ENCODE measurements at regions not wholly inside any gene's neighbourhood (a gene's known extent, or its start where the extent isn't known, plus 50 kb on each side); places are given as distances from the start of the nearest gene placed in this dataset.

DNA sequence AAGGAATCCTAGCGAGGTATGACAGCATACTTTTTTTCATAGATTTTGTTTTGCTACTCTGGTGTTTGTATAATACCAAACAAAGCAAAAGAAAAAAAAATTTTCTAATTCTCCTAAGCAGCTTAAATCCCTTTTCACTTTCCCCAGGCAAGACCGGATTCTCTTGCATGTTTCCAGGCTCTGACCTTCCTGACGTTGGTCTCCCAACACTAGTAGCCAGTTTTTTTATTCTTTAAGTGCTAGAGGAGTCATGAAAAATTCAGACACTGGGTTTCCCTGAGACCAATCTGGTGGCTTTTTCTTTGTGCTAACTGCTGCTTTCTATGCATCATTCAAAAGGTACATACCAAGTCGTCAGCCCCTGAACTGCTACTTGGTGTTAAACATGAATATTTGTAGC lies 111.4 kb downstream of the ZNF326 start:
- H3K79me1 ChIP-seq (ENCODE audit: insufficient read depth, low read depth, low read length, poor library complexity, severe bottlenecking): no peaks in the 10 kb centered on the region
- H3K4me3 Mint-ChIP-seq: no peak overlapping the region
- H3K9me3 ChIP-seq (ENCODE audit: control insufficient read depth, low read depth, low read length): no peaks in the 10 kb centered on the region
- no CpG with 5 or more reads among the region's 4 CpGs for WGBS (ENCODE audit: extremely low coverage, insufficient read length, low lambda C conversion rate)
- H3K23ac ChIP-seq (ENCODE audit: insufficient read length, low read depth, low read length): no peak overlapping the region
- H4K91ac ChIP-seq (ENCODE audit: insufficient read length, low read depth, low read length): no peak overlapping the region
- no peaks in the 10 kb centered on the region for H3K4me1 ChIP-seq (ENCODE audit: insufficient read depth, low read length)
- TF ChIP-seq, protein P1, sequence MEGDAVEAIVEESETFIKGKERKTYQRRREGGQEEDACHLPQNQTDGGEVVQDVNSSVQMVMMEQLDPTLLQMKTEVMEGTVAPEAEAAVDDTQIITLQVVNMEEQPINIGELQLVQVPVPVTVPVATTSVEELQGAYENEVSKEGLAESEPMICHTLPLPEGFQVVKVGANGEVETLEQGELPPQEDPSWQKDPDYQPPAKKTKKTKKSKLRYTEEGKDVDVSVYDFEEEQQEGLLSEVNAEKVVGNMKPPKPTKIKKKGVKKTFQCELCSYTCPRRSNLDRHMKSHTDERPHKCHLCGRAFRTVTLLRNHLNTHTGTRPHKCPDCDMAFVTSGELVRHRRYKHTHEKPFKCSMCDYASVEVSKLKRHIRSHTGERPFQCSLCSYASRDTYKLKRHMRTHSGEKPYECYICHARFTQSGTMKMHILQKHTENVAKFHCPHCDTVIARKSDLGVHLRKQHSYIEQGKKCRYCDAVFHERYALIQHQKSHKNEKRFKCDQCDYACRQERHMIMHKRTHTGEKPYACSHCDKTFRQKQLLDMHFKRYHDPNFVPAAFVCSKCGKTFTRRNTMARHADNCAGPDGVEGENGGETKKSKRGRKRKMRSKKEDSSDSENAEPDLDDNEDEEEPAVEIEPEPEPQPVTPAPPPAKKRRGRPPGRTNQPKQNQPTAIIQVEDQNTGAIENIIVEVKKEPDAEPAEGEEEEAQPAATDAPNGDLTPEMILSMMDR (conservative IDR thresholded peaks at IDR 0.05): no peak
- H3K27ac ChIP-seq (ENCODE audit: insufficient read length, low read depth, low read length): no peak overlapping the region
- no peak overlapping the region for H2BK15ac ChIP-seq (ENCODE audit: low read depth, low read length)
- H4K20me1 ChIP-seq (ENCODE audit: control insufficient read depth, insufficient read depth, insufficient read length): no peaks in the 10 kb centered on the region
- H3K23me2 ChIP-seq (ENCODE audit: insufficient read length, low read depth, low read length, poor library complexity, severe bottlenecking): no peaks in the 10 kb centered on the region
- no peak overlapping the region for H3K9ac ChIP-seq (ENCODE audit: extremely low read depth, insufficient read length, low read length)
- H2AFZ ChIP-seq (ENCODE audit: low read length): no peak overlapping the region
- no peak overlapping the region for H3K14ac ChIP-seq (ENCODE audit: insufficient read depth, low read length)
- no peak for DNase-seq
- no peak overlapping the region for H3T11ph ChIP-seq (ENCODE audit: low read length)
- no peak overlapping the region for H4K8ac ChIP-seq (replicated peaks; ENCODE audit: insufficient read length, low read depth, low read length)
- no peak overlapping the region for H3K4ac ChIP-seq (ENCODE audit: low read depth, low read length)
- H4K5ac ChIP-seq (ENCODE audit: insufficient read length, low read depth, low read length): no peak overlapping the region
- no peak overlapping the region for H2BK20ac ChIP-seq (ENCODE audit: low read depth, low read length, poor library complexity, severe bottlenecking)
- no peaks in the 10 kb centered on the region for H3K9me3 Mint-ChIP-seq
- H3K27me3 Mint-ChIP-seq (ENCODE audit: low read depth): peaks cover 2% of the 10 kb centered on the region; the same call in 1 of the 2 replicates
- H3K4me2 ChIP-seq (ENCODE audit: insufficient read depth, insufficient read length, low read length): no peak overlapping the region
- no peaks in the 10 kb centered on the region for H3K27me3 ChIP-seq (ENCODE audit: insufficient read depth, low read length)
- H3K18ac ChIP-seq (ENCODE audit: insufficient read length, low read depth, low read length): no peak overlapping the region
- H2BK120ac ChIP-seq (ENCODE audit: low read depth, low read length, poor library complexity, severe bottlenecking): no peak overlapping the region
- no peak overlapping the region for H3K56ac ChIP-seq (ENCODE audit: insufficient read length, low read depth, low read length)
- H2AK5ac ChIP-seq (ENCODE audit: insufficient read length, low read length): no peak overlapping the region
- no peak overlapping the region for H2BK12ac ChIP-seq (ENCODE audit: insufficient read length, low read depth, low read length)
- H2BK5ac ChIP-seq (ENCODE audit: insufficient read length, low read length): no peak overlapping the region
- H3K36me3 Mint-ChIP-seq (ENCODE audit: insufficient read depth in 1 of 3, low read depth in 3 of 3): no peaks in the 10 kb centered on the region
- peaks cover 4 to 5% of the 10 kb centered on the region in 2 experiments; a peak in 2 of 4 replicates for H3K4me1 Mint-ChIP-seq
- H3K79me2 ChIP-seq (ENCODE audit: insufficient read depth, low read length): no peaks in the 10 kb centered on the region
- no peak overlapping the region for H3K27ac Mint-ChIP-seq
